GM21360 (cell line): ENCODE measurements at regions not wholly inside any gene's neighbourhood (a gene's known extent, or its start where the extent isn't known, plus 50 kb on each side); places are given as distances from the start of the nearest gene placed in this dataset.
"Not testable (repeated sequence)": the region's sequence is repeated elsewhere in the genome, so short reads cannot be mapped to it uniquely, and the experiment has no call there.

ENCODE experiments used
- ATAC-seq: cut with Tn5 transposase; IDR thresholded peaks from one replicate; pipeline ENCODE4 v1.9.1; 2021; ENCODE audit warnings: mild to moderate bottlenecking, moderate library complexity; ENCODE audit not compliant: unreplicated experiment

DNA sequence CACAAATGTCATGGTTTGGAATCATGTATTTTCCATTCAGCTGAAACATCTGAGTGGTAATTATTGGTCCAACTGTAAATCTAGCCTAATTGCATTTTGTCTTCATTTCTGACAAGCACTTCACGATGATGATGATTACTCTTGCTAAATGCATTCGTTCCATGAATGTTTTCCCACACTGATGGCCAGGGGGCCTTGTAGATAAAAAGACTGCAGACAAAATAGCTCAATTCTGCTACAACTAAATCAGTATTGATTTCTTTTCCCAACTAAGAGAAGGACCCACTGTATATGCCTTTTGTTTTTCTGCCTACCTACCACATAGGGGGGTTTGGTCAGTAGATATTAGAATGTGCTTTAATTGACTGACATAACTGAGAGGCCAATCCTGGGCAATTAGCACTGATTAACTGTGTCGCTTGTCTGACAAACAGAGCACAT, 1351.3 kb upstream of the NUDT12 start:
- ATAC-seq = no peak

DNA sequence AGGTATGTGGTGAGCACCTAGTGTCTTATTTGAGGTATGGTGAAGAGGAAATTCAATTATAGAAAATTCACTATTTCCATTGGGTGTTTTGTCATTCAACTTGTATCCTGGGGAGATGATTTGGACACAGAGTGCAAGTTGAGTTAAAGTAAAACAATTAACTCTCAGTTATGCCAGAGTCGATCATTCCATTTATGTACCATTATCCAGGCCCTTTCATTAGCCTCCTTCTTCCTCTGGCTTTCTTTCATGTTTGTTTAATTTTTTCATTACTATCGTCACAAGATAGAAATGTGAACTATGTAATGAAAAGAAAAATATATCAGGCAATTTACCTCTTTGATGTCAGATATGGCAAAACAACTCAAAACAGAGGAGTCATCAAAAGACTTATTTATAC, 1347.2 kb upstream of the NUDT12 start:
- ATAC-seq = no peak

DNA sequence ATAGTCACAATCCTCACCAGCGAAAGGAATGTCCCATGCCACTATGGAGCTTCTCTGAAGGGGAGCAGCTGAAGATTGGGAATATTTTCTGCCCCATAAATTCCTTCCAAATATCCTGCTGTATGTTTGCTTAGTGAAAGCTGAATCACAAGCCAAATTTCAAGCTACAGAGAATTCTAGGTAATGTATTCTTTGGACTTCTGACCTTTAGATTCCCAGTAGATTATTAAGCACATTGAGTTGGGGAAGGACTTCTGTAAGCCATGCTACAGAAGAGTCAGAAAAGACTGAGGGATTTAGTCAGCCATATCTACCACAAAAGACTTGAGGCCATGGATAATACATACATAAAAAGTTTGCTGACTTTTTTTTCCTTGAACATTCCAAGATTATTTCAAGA, 1342.0 kb upstream of the NUDT12 start:
- ATAC-seq = no peak

DNA sequence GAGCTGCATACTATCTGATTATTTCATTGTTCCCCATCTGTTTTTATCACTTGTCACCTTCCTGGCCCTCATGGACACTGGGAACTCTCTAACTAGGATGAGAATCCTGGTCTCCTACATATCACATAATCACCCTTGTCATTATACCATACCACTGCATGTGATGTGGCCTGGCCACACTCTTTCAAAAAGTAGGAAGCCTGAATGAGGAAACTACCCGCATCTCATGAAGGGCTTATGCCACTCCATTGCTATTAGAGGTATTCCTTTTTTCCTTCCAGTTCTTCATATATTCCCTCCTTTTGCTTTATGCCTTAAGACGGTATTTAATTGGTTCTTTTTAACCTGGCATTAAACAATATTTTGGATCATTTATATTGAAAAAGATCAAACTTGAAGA, 1341.4 kb upstream of the NUDT12 start:
- no peak for ATAC-seq

DNA sequence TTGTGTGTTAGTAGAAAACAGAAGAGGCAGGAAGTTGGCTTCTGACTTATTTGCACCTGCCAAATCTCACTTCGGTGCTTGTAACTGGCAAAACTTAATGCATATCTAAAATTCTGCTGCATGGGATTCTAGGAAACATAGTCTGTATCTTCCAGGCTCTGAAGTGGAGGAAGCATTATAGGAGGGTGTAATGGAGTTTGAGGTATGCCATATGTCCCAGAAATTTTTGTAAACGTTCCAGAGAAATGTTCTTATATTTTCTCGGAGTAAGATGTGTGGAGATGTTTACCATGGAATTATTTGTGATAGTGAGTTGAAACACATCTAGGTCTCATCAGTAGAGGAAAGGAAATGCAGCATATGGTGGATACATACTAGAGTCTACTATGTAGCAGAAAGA, 1329.0 kb upstream of the NUDT12 start:
- no peak for ATAC-seq

DNA sequence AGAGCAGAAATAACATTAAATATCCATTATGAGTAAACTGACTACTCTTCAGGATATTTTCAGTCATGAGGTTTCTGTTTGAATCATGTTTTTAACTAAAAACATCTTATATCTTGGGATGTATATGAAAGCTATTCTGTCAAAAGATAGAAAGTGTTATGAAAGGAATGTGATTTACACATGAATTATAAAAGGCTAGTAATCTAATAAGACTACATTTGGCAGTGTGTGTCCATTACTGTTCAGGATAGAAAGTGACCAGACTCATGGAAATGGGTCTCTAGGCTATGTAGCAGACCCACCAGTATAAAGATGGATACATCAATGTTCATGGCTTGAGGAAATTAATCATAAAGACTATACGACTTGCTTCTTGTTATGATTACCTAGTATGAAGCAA, 1328.2 kb upstream of the NUDT12 start:
- ATAC-seq = no peak

DNA sequence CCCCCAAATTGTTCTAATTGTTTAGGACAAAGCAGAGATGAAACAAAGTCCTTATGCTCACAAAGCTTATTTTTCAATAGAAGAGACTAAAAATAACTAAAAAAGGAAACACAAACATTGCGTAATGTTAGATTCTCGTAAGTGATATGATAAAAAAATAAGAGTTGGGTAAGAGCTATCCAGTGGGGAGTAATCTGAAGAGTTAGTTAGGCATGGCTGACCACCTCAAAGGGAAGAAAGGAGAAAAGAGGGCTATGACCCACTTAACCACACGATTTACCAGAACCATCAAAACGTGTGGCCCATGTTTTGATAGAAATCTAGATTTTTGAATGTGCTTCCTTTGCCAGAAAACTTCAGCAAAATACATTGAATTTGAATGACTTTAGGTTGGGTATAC, 1296.8 kb upstream of the NUDT12 start:
- no peak for ATAC-seq

DNA sequence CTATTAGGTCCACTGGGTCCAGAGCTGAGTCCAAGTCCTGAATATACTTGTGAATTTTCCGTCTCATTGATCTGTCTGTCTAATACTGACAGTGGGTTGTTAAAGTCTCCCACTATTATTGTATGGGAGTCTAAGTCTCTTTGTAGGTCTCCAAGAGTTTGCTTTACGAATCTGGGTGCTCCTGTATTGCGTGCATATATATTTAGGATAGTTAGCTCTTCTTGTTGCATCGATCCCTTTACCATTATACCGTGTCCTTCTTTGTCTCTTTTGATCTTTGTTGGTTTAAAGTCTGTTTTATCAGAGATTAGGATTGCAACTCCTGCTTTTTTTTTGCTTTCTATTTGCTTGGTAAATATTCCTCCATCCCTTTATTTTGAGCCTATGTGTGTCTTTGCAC, 1289.5 kb upstream of the NUDT12 start:
- not testable (repeated sequence) for ATAC-seq

DNA sequence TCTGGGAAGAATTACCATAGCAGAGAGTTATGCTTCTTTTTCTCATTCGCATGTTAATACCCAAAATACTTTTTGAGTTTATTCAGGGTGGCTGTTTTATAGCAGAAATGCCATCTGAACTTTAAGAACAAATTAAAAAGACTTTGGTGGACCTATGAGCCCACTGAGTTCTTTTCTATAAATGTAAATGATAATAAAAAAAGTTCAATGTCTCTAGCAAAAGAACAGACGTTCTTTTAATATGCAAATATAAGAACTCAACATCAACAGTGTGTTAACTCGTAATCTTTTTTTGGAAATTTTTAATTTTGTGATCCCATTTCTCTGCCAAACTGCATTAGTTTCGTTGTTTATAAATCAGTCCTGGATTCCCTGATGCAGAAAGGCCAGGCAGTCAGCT, 1283.0 kb upstream of the NUDT12 start:
- no peak for ATAC-seq

DNA sequence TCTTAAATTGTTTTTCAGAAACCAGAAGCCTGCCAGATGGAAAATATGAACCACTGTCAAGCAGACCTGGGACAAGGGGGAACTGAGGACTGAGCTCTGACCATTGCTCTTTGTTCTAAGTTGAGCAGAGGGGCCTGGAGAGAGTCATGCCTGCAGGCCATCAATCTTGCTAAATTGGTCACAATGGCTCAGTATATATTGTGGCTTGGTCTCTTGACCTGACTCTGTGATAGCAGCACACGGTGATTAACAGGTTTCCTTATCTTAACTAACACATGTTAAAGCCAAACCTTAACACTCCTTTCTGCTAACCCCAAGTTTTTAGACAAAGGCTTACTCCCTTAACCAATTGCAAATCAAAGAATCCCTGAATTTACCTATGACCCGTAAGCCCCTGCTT, 1281.2 kb upstream of the NUDT12 start:
- ATAC-seq = no peak

DNA sequence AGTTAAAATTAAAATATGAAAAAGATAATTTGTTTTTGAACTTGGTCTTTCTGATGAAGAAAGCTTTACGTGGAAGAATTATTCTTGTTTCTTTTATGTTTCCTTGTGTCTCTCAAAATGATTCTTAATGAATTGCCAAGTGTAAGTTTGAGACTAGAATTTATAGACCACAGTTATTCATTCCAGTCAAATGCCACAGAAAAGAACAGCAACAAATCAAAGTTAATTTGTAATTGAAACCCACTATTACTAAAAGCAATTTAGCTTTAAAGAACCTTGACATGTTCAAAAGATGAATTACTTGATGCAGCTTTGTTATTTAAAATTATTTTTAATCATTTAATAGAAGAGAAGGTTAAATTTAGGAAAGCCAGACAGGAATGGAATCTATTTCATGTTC, 1277.7 kb upstream of the NUDT12 start:
- ATAC-seq = no peak

DNA sequence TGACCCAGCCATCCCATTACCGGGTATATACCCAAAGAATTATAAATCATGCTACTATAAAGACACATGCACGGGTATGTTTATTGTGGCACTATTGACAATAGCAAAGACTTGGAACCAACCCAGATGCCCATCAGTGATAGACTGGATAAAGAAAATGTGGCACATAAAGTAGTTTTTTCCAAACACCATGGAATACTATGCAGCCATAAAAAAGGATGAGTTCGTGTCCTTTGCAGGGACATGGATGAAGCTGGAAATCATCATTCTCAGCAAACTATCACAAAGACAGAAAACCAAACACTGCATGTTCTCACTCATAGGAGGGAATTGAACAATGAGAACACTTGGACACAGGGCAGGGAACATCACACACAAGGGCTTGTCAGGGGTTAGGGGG, 1268.9 kb upstream of the NUDT12 start:
- ATAC-seq = not testable (repeated sequence)

DNA sequence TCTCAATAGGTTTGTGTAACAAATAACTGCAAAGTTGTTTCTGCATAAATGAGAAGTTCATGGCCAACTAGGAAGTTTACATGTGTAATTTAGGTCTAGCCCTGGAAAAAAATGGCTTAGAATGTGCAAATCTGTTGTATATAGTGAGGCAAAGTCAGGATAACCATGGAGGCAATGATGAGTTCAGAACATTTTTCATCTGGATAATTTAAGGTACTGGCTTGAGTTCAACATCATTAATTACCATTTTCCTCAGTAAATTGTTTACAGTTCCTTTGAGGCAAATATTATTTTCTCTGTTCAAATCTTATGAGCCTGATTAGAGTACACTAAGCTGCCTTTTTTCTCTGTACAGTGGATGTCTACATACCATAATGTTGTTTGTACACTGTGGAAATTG, 1259.0 kb upstream of the NUDT12 start:
- no peak for ATAC-seq

DNA sequence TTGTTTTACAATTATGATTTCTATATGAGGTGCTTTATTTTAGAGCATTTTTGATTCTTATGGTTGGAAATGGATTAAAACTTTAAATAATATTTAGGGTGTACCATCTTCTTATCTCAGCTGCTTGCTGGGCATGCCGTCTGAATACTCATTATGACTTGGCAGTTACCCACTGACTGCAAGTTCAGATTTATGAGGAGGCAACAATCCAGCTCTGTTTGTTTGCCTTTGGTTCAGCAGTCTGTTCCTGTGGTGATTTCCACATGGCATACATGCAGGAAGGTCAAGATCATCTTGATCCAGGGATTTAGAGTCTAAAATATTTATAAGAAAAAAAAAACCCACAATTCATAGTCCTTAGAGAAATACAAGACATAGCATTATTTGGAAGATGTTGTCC, 1254.5 kb upstream of the NUDT12 start:
- ATAC-seq = no peak

DNA sequence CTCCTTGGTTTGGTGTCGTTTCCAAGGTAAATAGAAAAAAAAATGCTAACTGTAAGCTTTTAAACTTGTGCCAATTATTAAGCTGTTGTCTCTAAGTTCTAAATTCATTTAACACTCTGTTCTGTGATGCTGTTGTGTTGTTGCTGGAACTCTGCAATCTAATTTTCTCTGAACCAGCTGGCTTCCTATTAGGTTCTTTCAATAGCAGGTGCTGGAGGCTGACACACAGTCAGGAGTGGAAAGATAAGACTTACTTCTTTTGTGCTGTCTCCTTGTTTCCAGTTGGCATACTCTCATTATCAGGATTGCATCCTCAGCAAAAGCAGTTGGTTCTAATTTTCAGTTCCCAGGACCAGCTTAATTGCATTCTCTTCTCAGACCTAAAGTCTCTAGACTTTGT, 1252.6 kb upstream of the NUDT12 start:
- ATAC-seq = no peak

DNA sequence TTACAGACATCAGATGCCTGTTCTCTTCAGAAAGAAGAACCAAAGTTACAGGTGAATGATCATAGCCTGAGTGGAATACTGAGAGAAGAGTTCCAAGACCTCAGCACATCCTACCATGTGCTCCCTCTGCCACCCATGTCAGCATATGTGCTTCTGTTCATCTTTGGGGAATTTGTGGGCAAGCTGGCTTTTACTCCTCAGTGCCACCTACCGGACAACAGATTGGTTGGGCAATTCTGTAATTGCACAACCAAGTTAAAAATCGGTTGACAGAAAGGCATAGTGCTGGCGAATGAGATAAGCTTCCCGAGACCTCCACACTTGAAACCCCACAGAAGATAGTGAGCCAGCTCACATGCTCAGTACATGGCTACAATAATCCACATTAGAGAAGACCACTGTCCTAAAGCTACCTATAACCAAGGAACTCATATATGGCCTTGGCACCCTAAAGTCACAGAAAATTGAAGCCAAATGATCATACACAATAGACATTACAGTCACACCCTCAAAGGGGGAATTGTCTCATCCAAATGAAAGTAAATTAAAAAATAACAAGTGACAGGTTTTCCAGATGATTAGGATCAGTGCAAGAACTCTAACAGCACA, 1238.0 kb upstream of the NUDT12 start:
- no peak for ATAC-seq

DNA sequence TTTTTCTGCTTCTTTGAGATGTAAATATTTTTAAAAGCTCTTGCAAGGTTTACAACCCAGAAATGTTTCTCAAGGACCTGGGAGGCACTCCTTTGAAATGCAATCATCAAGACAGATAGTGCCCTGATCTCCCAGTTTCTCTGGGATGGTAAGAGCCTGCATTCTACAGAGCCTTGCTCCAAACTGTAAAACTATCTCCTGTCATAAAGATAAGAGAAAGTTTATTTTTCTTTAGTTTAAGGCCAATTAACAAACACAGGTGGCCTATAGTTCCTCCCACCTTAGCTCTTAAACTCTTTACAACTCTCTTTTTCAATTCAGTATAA, 1231.1 kb upstream of the NUDT12 start:
- ATAC-seq = no peak

DNA sequence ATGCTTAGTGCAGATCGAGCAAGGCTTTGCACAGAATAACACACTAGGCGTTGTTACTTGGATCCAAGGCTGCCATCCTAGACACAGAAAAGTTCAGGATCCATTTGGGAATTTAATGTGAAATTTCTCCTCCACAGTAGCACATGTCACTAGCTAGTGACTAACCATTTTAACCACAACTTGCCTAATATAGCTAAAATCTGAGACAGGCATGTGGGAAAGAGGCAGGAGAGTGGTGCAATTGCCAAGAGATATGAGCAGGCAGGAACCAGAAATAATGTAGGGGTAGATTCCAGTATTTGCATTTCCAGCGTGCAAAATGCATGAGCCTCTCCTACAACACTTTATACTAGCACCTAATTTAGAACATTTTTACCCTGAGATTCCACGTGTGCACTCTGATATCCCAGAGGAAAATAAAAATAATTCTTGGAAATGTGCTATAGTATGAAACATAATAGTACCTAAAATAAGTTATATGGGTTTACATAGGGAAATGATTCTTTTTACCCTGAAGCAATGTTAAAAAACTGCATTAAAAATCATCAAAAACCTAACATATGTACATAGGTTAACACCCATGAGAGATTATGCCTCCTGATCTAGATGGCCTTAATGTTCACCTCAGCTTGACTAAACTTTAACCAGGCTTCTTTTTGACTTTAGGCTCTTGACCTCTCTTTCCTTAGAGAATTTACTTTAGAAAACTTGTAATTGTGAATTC, 1230.6 kb upstream of the NUDT12 start:
- no peak for ATAC-seq

DNA sequence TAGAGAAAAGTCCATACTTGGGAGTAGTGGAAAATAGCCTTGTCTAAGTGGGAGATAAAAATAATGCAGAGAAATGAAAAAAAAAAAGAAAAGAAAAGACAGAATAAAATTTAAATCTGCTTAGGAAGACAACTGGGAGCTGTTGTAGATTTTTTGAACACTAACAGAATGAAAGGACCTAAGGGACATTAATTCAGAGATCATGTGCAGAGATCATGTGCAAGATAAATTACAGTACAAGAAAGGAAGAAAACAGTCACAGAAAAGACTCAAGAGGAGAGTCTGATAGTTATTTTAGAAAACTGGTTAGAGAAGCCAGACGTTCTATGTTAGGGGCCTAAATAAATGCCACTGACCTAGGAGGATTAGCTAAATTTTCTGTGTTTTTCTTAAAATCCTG, 1226.8 kb upstream of the NUDT12 start:
- ATAC-seq = no peak

DNA sequence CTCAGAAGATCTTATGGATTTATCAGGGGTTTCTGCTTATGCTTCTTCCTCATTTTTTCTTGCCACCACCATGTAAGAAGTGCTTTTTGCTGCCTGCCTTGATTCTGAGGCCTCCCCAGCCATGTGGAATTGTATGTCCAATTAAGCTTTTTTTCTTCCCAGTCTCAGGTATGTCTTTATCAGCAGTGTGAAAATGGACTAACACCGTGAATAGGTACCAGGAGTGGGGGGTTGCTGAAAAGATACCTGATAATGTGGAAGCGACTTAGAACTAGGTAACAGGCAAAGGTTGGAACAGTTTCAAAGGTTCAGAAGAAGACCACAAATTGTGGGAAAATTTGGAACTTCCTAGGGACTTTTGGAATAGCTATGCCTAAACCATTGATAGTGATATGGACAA, 1222.5 kb upstream of the NUDT12 start:
- no peak for ATAC-seq

DNA sequence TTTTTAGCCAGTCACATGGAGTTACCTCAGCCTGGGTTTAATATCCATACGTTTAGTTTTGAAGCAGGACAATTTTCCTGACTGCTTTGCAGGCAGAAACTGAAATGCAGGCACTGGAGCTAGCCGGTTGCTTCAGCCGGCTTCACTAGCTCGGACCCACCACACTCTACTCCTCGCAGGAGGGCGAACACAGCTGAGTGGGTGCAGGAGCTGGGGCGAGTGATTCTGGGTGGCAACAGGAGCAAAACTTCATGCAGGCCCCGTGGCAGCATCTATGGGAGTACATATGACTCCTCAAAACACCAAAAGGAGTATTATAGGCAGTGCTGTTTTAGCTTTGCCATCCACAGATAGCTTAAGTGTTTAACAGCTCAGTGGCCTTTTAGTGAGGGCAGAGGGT, 1211.8 kb upstream of the NUDT12 start:
- ATAC-seq = no peak

DNA sequence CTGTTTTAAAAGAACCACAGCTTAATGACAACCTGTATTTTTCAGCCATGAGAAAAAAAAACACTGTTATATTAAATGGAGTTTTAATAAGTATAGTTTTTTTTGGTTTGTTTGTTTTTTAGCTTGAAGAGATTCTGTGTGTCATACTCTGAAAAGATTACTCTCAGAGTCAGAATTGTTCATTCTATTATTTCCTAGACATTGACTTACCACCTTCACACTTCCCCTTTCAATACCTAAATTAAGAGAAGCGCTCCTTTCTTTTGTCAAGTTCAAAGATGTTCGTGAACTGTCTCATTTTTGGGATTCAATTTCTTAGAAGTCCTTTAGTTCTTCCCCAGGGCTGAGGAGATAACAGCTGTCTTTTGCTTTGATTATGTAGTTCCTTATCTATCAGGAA, 1201.6 kb upstream of the NUDT12 start:
- no peak for ATAC-seq

DNA sequence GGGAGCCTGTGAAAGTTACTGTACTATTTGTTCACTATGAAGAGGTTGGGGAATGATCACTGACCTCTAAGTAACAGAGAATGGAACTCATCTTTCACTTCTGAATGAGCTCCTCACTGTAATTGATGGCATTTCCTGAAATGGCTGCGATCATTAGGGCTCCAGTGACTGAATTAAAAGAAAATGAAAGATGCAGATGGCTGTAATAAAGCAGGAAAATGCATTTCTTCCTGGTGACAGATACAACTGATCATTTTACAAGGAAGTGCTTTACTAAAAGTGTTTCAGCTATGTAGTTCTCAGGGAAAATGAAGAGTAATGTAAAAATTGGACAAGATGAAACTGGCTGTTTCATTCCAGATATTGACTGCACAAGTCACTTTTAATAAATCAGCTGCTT, 1200.6 kb upstream of the NUDT12 start:
- ATAC-seq = no peak
